ENCODE measurements at regions not wholly inside any gene's neighbourhood (a gene's known extent, or its start where the extent isn't known, plus 50 kb on each side); places are given as distances from the start of the nearest gene placed in this dataset.

GRCh38 chr10:4453276-4453675 is 372.7 kb upstream of the AKR1E2 start:
- no peak overlapping the region for H3K4me2 ChIP-seq (ENCODE audit: insufficient read depth, low read length)
- DNase-seq (ENCODE audit: low read depth, low spot score) (no peak), FAIRE-seq (no peak)
- POLR2A ChIA-PET, result no interaction called here
- H3K27ac ChIP-seq (ENCODE audit: insufficient read depth, low read depth, low read length), result no peak overlapping the region
- no peaks in the 10 kb centered on the region for H3K9me1 ChIP-seq (replicated peaks; ENCODE audit: control insufficient read depth, extremely low read depth, insufficient read depth, low read length)
- no peak overlapping the region for H3K9ac ChIP-seq (replicated peaks; ENCODE audit: extremely low read depth, insufficient read depth, low read length)
- peaks cover 23% of the 10 kb centered on the region for H3K4me1 ChIP-seq (ENCODE audit: control insufficient read depth, extremely low read depth, insufficient read depth, low read length)
- no peaks in the 10 kb centered on the region for H3K9me3 ChIP-seq (replicated peaks; ENCODE audit: control insufficient read depth, insufficient read depth, low read length)
- dilution Hi-C loops (cut with MboI; ENCODE audit: extremely low pct_ligation_motif_present, low sequenced_read_pairs) (no loop called here), intact Hi-C loops (cut with micrococcal nuclease) (loop anchor here (5.0 kb wide), 1 partner anchor 194 kb away; no protein-coding TSS in a partner anchor)
- no peak for TF ChIP-seq FOS (IDR thresholded peaks at IDR 0.05; ENCODE audit: borderline replicate concordance, insufficient read depth, low read length)
- no peak for TF ChIP-seq EZH2 (IDR thresholded peaks at IDR 0.05; ENCODE audit: borderline replicate concordance, low read depth, low read length, severe bottlenecking)
- no peak for TF ChIP-seq POLR2A (IDR thresholded peaks at IDR 0.05; ENCODE audit: low read depth, low read length)
- no peak for TF ChIP-seq GATA2 (IDR thresholded peaks at IDR 0.05; ENCODE audit: insufficient read depth, insufficient read length, low read depth, low read length)
- TF ChIP-seq MYC (IDR thresholded peaks at IDR 0.05; ENCODE audit: low read depth, low read length), result no peak
- TF ChIP-seq, protein P1, sequence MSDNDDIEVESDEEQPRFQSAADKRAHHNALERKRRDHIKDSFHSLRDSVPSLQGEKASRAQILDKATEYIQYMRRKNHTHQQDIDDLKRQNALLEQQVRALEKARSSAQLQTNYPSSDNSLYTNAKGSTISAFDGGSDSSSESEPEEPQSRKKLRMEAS (IDR thresholded peaks at IDR 0.05; ENCODE audit: insufficient read depth, insufficient read length), result no peak
- H3K36me3 ChIP-seq (ENCODE audit: control insufficient read depth in 2 of 2, extremely low read depth in 1 of 2, insufficient read depth in 2 of 2, low read length in 2 of 2), result no peaks in the 10 kb centered on the region
- CTCF ChIA-PET, result interaction anchor here (2.4 kb wide), 1 partner anchor 16 kb away, joined by 5 read pairs; no protein-coding TSS in a partner anchor
- no peaks in the 10 kb centered on the region for H3K79me2 ChIP-seq (ENCODE audit: control insufficient read depth, insufficient read depth, low read length)
- no peak overlapping the region for H2AFZ ChIP-seq (ENCODE audit: low read depth, low read length)
- H3K27me3 ChIP-seq (ENCODE audit: control insufficient read depth in 2 of 2, insufficient read depth in 2 of 2, low read length in 2 of 2), result no peaks in the 10 kb centered on the region
- no TSS peak for BruUV-seq (replicated peaks)
- H3K4me3 ChIP-seq (replicated peaks in 1 of 3; ENCODE audit: insufficient read depth in 1 of 3, low read depth in 1 of 3, low read length in 3 of 3), result no peak overlapping the region
- no peaks in the 10 kb centered on the region for H4K20me1 ChIP-seq (replicated peaks; ENCODE audit: control insufficient read depth, extremely low read depth, insufficient read depth, low read length)
